Heart left ventricle (tissue), 16 donors: ENCODE measurements at regions not wholly inside any gene's neighbourhood (a gene's known extent, or its start where the extent isn't known, plus 50 kb on each side); places are given as distances from the start of the nearest gene placed in this dataset.

Experiments
- ATAC-seq, 4 donors: fragments of 200-7000 bp; cut with Tn5 transposase; one replicate each; pipeline ENCODE4 v1.9.1; 2020 to 2022; ENCODE audit warnings: moderate library complexity in 4 of 4, mild to moderate bottlenecking in 3 of 4, moderate number of reproducible peaks in 1 of 4
- DNase-seq, 5 donors: peaks; one replicate each; pipeline ENCODE4 v3.0.0-alpha.2; 2020
- H3K27ac ChIP-seq, 12 donors: fragments of 200-600 bp; sonication (generic) in 4 of 12; one replicate each; pipeline versions ENCODE4 v1.5.0 to v1.8.0; 2016 to 2022; ENCODE audit warnings: mild to moderate bottlenecking in 2 of 12
- H3K27me3 ChIP-seq, 9 donors: fragments of 200-600 bp; sonication (generic) in 2 of 9; one replicate each; pipeline versions ENCODE4 v1.5.1 to v1.8.0; 2016 to 2022; ENCODE audit warnings: mild to moderate bottlenecking in 3 of 9
- H3K36me3 ChIP-seq, 9 donors: fragments of 200-600 bp; sonication (generic) in 2 of 9; one replicate each; pipeline versions ENCODE4 v1.5.0 to v1.8.0; 2018 to 2022; ENCODE audit warnings: mild to moderate bottlenecking in 2 of 9
- H3K4me1 ChIP-seq, 12 donors: fragments of 200-600 bp; sonication (generic) in 4 of 12; one replicate each; pipeline versions ENCODE4 v1.5.0 to v1.8.0; 2016 to 2022; ENCODE audit warnings: mild to moderate bottlenecking in 3 of 12
- H3K4me3 ChIP-seq, 12 donors: fragments of 200-600 bp; sonication (generic) in 4 of 12; one replicate each; pipeline versions ENCODE4 v1.5.0 to v1.8.0; 2017 to 2022; ENCODE audit warnings: mild to moderate bottlenecking in 9 of 12, moderate library complexity in 4 of 12
- H3K9me3 ChIP-seq, 12 donors: fragments of 200-600 bp; sonication (generic) in 4 of 12; one replicate each; pipeline versions ENCODE4 v1.5.0 to v1.8.0; 2016 to 2022; ENCODE audit warnings: mild to moderate bottlenecking in 1 of 12
- CTCF ChIP-seq, 12 donors: fragments of 200-600 bp; sonication (generic) in 4 of 12; IDR thresholded peaks; one replicate each; pipeline versions ENCODE4 v1.5.0 to v1.8.0; 2018 to 2022; ENCODE audit warnings: antibody characterized with exemption in 12 of 12, mild to moderate bottlenecking in 5 of 12
- POLR2A ChIP-seq, 2 donors: fragments of 450-650 bp; IDR thresholded peaks; one replicate each; pipeline ENCODE4 v1.6.1; 2017; ENCODE audit warnings: antibody characterized with exemption in 2 of 2, mild to moderate bottlenecking in 2 of 2, moderate library complexity in 2 of 2
- WGBS, 4 donors: extraction: QIAGEN DNeasy Blood & Tissue Kit in 2 of 4; methylation state at CpG; one replicate each; pipeline versions ENCODE4 v1.1.5 to v1.1.7; 2013 to 2018; 5-methylcytosine and 5-hydroxymethylcytosine counted together
- intact Hi-C, 10 donors: fragments of 100-400 bp; cut with DNase I; formaldehyde crosslinking; loops; one replicate each; pipeline versions ENCODE4 v1.11.1 to v1.14.2; 2022
- donor health status: ischemic (EF 13 %, LVEDD 7.1; RV severe dilation, severe dysfunction).
- donor health status: healthy with polysubstance abuse.
- donor health status: DM: no; HTN: yes; CAD: no.
- donor health status: DM: no; HTN: no; CAD: no.
- donor health status: ischemic (EF 25% LVEDD 6.9; RV normal size, moderate dysfunction).
- donor health status: ischemic (EF 25% LVEDD 5.7; RV mildly dilated, moderate dysfunction).
- donor health status: healthy.
- donor health status: DM: yes; HTN: yes; CAD: no.
- donor health status: ischemic (EF 35%, LVEDD 5.7; RV mildly dilated, moderate dysfunction).
- donor health status: nonischemic (EF 11% LVEDD 7.7; RV severe dilation, severe dysfunction).
- donor health status: DM: yes; HTN: yes; CAD: no.
- donor health status: PGD.
- donor health status: ischemic (EF 29% LVEDD 5.4; RV normal size, mild dysfunction).
- donor health status: nonischemic (EF 23%, LVEDD 6.1; RV moderate dilation, normal function).

DNA sequence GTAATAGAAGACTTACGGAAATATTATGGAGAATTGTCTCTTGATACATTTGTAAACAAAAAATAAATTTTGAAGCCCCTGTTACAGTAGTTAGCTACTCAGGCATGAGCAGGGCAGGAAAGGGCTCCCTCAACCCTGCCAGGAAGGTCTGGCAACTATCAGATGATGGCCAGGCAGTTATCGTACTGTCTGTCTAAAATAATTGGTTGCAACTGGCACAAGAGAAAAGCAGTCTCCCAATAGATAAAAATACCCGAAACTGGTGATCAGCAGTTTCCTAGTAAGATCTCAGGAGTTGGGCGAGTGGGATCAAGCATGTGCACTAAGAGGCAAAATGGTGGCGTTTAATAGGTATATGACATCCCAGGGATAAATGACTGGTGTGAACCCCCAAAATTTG is 1336.3 kb downstream of the C4orf33 start:
- no peaks in the 10 kb centered on the region for H3K36me3 ChIP-seq
- no peaks in the 10 kb centered on the region for H3K4me1 ChIP-seq
- DNase-seq, result no peak
- H3K4me3 ChIP-seq, result no peak overlapping the region
- 77 to 84% (median 82%) methylated on average over 5 of the region's 5 CpGs for WGBS, 4 donors
- H3K27me3 ChIP-seq, result no peaks in the 10 kb centered on the region
- peaks cover 0 to 8% (median 0%) of the 10 kb centered on the region in 12 donors for H3K9me3 ChIP-seq
- no peak overlapping the region for H3K27ac ChIP-seq
- TF ChIP-seq POLR2A (IDR thresholded peaks at IDR 0.05) (no peak), CTCF (IDR thresholded peaks at IDR 0.05) (no peak)
- ATAC-seq, result no peak
- intact Hi-C loops, result no loop called here

- DNase-seq (no peak), ATAC-seq (no peak)
- Histone ChIP-seq H3K27me3 (no peaks in the 10 kb centered on the region), H3K36me3 (no peaks in the 10 kb centered on the region), H3K27ac (no peak overlapping the region), H3K4me3 (no peak overlapping the region), H3K9me3 (peaks cover 0 to 31% (median 8%) of the 10 kb centered on the region in 12 donors), H3K4me1 (no peaks in the 10 kb centered on the region)
- intact Hi-C loops, result no loop called here
- TF ChIP-seq POLR2A (IDR thresholded peaks at IDR 0.05) (no peak), CTCF (IDR thresholded peaks at IDR 0.05) (no peak)
These were observed 1353.8 kb downstream of the C4orf33 start for GRCh38 chr4:130449741-130450140.

GRCh38 chr4:130468340-130468739 is 1372.4 kb downstream of the C4orf33 start:
- no peak overlapping the region for H3K4me3 ChIP-seq
- WGBS, 4 donors, result 54 to 68% (median 63%) methylated on average over 2 of the region's 2 CpGs
- DNase-seq (no peak), ATAC-seq (no peak)
- H3K27ac ChIP-seq, result no peak overlapping the region
- no peaks in the 10 kb centered on the region for H3K4me1 ChIP-seq
- intact Hi-C loops, result no loop called here
- no peaks in the 10 kb centered on the region for H3K9me3 ChIP-seq
- no peak for TF ChIP-seq POLR2A (IDR thresholded peaks at IDR 0.05)
- TF ChIP-seq CTCF (IDR thresholded peaks at IDR 0.05), result no peak
- no peaks in the 10 kb centered on the region for H3K36me3 ChIP-seq
- H3K27me3 ChIP-seq, result no peaks in the 10 kb centered on the region

DNA sequence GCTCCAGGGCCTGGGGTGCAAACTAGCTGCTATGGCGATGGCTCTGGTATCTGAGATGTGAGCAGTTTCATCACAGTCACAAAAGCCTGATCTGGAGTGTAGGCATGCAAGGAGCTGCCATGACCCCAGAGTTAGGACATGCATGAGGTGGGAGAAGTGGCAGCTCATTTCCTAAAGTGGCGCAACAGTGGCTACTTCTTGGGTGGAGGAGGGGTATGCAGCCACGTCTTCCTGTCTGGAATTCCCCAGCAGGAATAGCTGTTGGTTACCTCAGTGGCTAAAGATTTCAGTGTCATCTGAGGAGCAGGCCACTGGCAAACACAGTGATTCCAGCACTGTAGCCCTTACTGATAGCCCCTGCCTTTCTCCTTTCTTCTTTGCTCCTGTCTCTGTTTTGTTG is 1382.5 kb downstream of the C4orf33 start:
- Histone ChIP-seq H3K36me3 (no peaks in the 10 kb centered on the region), H3K4me1 (no peaks in the 10 kb centered on the region), H3K9me3 (no peaks in the 10 kb centered on the region), H3K4me3 (no peak overlapping the region), H3K27me3 (no peaks in the 10 kb centered on the region), H3K27ac (no peak overlapping the region)
- intact Hi-C loops, result no loop called here
- no peak for DNase-seq
- no peak for TF ChIP-seq POLR2A (IDR thresholded peaks at IDR 0.05)
- TF ChIP-seq CTCF (IDR thresholded peaks at IDR 0.05), result no peak
- no peak for ATAC-seq
- 59 to 68% (median 63%) methylated on average over 3 of the region's 3 CpGs for WGBS, 4 donors
